Endothelial cell of umbilical vein (primary cell): ENCODE measurements at regions not wholly inside any gene's neighbourhood (a gene's known extent, or its start where the extent isn't known, plus 50 kb on each side); places are given as distances from the start of the nearest gene placed in this dataset.

Source experiments
- BruUV-seq: library from RNA; stranded (reverse); fragments of 400-500 nt; replicated peaks from 2 replicates; lab custom pipeline; 2021; lab: Mats Ljungman, UMichigan
- CTCF ChIA-PET: fragments of 300-600, 350-600 bp; sonication (Branson Sonifier 250); formaldehyde crosslinking; loops from one replicate; lab custom pipeline; 2021; ENCODE audit warnings: antibody characterized with exemption, inconsistent platforms; lab: Charles Lee
- POLR2A ChIA-PET: fragments of 300-600, 350-600 bp; sonication (Branson Sonifier 250); formaldehyde crosslinking; loops from one replicate; lab custom pipeline; 2021; ENCODE audit warnings: antibody characterized with exemption, inconsistent platforms; lab: Charles Lee
- DNase-seq: peaks from one replicate; pipeline ENCODE4 v3.0.0-alpha.2; 2011; ENCODE audit warnings: low read depth, low spot score
- FAIRE-seq: peaks from 2 replicates; lab custom pipeline; 2011; peaks lifted over from hg19 to GRCh38; lab: Jason Lieb, UNC
- H2AFZ ChIP-seq: 2 replicates; pipeline ENCODE4 v1.6.0; 2012; ENCODE audit warnings: low read depth, low read length, control low read depth, inconsistent platforms
- H3K27ac ChIP-seq: 2 replicates; pipeline ENCODE4 v1.5.1; 2011; ENCODE audit warnings: low read depth, mild to moderate bottlenecking, control low read depth, low read length, moderate library complexity; ENCODE audit not compliant: insufficient read depth
- H3K27me3 ChIP-seq, 2 experiments: 2 replicates each; pipeline versions ENCODE4 v1.6.0 to v1.6.1; 2011; ENCODE audit warnings: low read length in 2 of 2, mixed read lengths in 1 of 2; ENCODE audit not compliant: control insufficient read depth in 2 of 2, insufficient read depth in 2 of 2
- H3K36me3 ChIP-seq, 2 experiments: 2 replicates in 1 of 2; 3 replicates in 1 of 2; pipeline ENCODE4 v1.5.1; 2011; ENCODE audit warnings: low read length in 2 of 2, mild to moderate bottlenecking in 1 of 2, moderate library complexity in 1 of 2; ENCODE audit not compliant: control insufficient read depth in 2 of 2, insufficient read depth in 2 of 2; ENCODE audit errors: extremely low read depth in 1 of 2
- H3K4me1 ChIP-seq: 3 replicates; pipeline ENCODE4 v1.5.1; 2011; ENCODE audit warnings: mild to moderate bottlenecking, low read length; ENCODE audit not compliant: control insufficient read depth, insufficient read depth; ENCODE audit errors: extremely low read depth
- H3K4me2 ChIP-seq: 2 replicates; pipeline ENCODE4 v1.6.1; 2011; ENCODE audit warnings: low read length, control low read depth, mixed read lengths; ENCODE audit not compliant: insufficient read depth
- H3K4me3 ChIP-seq, 3 experiments: fragments of 200-600 bp in 1 of 3; sonication (generic), shearing (Covaris generic) in 1 of 3; replicated peaks in 1 of 3; 2 replicates each; pipeline ENCODE4 v1.5.1; 2011 to 2016; ENCODE audit warnings: control low read depth in 3 of 3, low read length in 3 of 3, mild to moderate bottlenecking in 2 of 3, inconsistent platforms in 1 of 3, low read depth in 1 of 3, moderate library complexity in 1 of 3; ENCODE audit not compliant: insufficient read depth in 1 of 3
- H3K79me2 ChIP-seq: 2 replicates; pipeline ENCODE4 v1.6.0; 2012; ENCODE audit warnings: low read length, inconsistent platforms; ENCODE audit not compliant: control insufficient read depth, insufficient read depth
- H3K9ac ChIP-seq: replicated peaks from 2 replicates; pipeline ENCODE3; 2011; ENCODE audit warnings: low read length, control low read depth; ENCODE audit not compliant: insufficient read depth; ENCODE audit errors: extremely low read depth
- H3K9me1 ChIP-seq: replicated peaks from 3 replicates; pipeline ENCODE4 v1.6.0; 2011; ENCODE audit warnings: mild to moderate bottlenecking, low read length; ENCODE audit not compliant: control insufficient read depth, insufficient read depth; ENCODE audit errors: extremely low read depth
- H3K9me3 ChIP-seq: replicated peaks from 2 replicates; pipeline ENCODE4 v1.5.1; 2012; ENCODE audit warnings: low read length, inconsistent platforms; ENCODE audit not compliant: control insufficient read depth, insufficient read depth
- H4K20me1 ChIP-seq: replicated peaks from 2 replicates; pipeline ENCODE3; 2011; ENCODE audit warnings: mild to moderate bottlenecking, low read length; ENCODE audit not compliant: control insufficient read depth, insufficient read depth; ENCODE audit errors: extremely low read depth
- CTCF ChIP-seq, 2 donors: IDR thresholded peaks; 1 replicate in 1 of 2; 2 replicates in 1 of 2; pipeline ENCODE4 v1.5.1; 2011; ENCODE audit warnings: low read length in 2 of 2, mild to moderate bottlenecking in 2 of 2, moderate library complexity in 2 of 2, control low read depth in 1 of 2, inconsistent platforms in 1 of 2, low read depth in 1 of 2; ENCODE audit not compliant: insufficient read depth in 1 of 2; ENCODE audit errors: extremely low read depth in 1 of 2
- FOS ChIP-seq: IDR thresholded peaks from 2 replicates; pipeline ENCODE4 v1.6.1; 2011; ENCODE audit warnings: mild to moderate bottlenecking, low read length, moderate library complexity, borderline replicate concordance; ENCODE audit not compliant: insufficient read depth
- GATA2 ChIP-seq: IDR thresholded peaks from 2 replicates; pipeline ENCODE4 v1.7.0; 2011; ENCODE audit warnings: low read depth, mild to moderate bottlenecking, moderate library complexity, mixed read lengths, low read length; ENCODE audit not compliant: insufficient read length, insufficient read depth
- MAX ChIP-seq: IDR thresholded peaks from 2 replicates; pipeline ENCODE4 v1.6.1; 2011; ENCODE audit not compliant: insufficient read depth, insufficient read length
- MYC ChIP-seq: IDR thresholded peaks from one replicate; pipeline ENCODE4 v1.6.1; 2011; ENCODE audit warnings: mild to moderate bottlenecking, low read depth, low read length
- POLR2A ChIP-seq: IDR thresholded peaks from 2 replicates; pipeline ENCODE4 v1.6.1; 2012; ENCODE audit warnings: low read depth, mild to moderate bottlenecking, control low read depth, low read length
- POLR2AphosphoS5 ChIP-seq: IDR thresholded peaks from 2 replicates; pipeline ENCODE4 v1.6.1; 2012; ENCODE audit warnings: low read depth, mild to moderate bottlenecking, control low read depth, low read length, moderate library complexity; ENCODE audit not compliant: insufficient read depth
- dilution Hi-C: fragments of 300-500 bp; cut with MboI; formaldehyde crosslinking; loops from one replicate; pipeline ENCODE4 v1.15.0; 2019; ENCODE audit warnings: low sequenced_read_pairs; ENCODE audit not compliant: extremely low pct_ligation_motif_present
- intact Hi-C: fragments of 100-400 bp; cut with micrococcal nuclease; formaldehyde crosslinking; loops from one replicate; pipeline ENCODE4 v1.10.0; 2022

DNA sequence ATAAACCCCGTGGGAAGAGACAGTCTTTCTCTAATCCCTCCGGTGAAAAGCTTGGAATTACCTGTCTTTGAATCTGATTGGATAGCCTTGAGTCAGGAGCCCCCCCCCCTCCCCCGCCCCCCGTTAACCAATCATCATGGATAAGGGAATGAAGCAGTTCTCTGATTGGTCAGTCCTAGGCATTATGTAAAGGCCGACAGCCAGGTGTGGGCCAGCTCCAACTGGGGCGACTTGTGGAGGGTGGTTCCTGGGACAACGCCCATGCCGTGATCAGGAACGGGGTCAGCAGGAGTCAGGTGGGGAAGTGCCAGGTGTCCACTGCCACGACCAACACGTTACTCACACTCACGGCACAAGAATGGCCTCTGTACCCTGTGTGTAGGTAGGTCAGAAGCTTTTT lies 406.8 kb upstream of the SULF2 start:
- Histone ChIP-seq H3K9me3 (no peaks in the 10 kb centered on the region), H3K4me3 (no peak overlapping the region), H2AFZ (no peak overlapping the region), H3K9me1 (no peaks in the 10 kb centered on the region), H3K79me2 (no peaks in the 10 kb centered on the region), H3K36me3 (no peaks in the 10 kb centered on the region), H3K9ac (no peak overlapping the region), H3K4me2 (no peak overlapping the region), H4K20me1 (no peaks in the 10 kb centered on the region), H3K4me1 (no peaks in the 10 kb centered on the region), H3K27me3 (no peaks in the 10 kb centered on the region), H3K27ac (no peak overlapping the region)
- no TSS peak for BruUV-seq
- intact Hi-C loops, result no loop called here
- no peak for DNase-seq
- FAIRE-seq, result no peak
- CTCF ChIA-PET, result interaction anchor here (1.6 kb wide), 1 partner anchor 428 kb away, joined by 4 read pairs; no protein-coding TSS in a partner anchor
- dilution Hi-C loops, result no loop called here
- TF ChIP-seq FOS (no peak), POLR2A (no peak), POLR2AphosphoS5 (no peak), MYC (no peak), GATA2 (no peak), CTCF (IDR thresholded peaks at IDR 0.05; ENCODE audit: extremely low read depth in 1 of 2, insufficient read depth in 1 of 2, low read depth in 1 of 2, low read length in 2 of 2) (no peak), MAX (no peak)
- POLR2A ChIA-PET, result no interaction called here
